B cell (primary cell): ENCODE measurements at regions not wholly inside any gene's neighbourhood (a gene's known extent, or its start where the extent isn't known, plus 50 kb on each side); places are given as distances from the start of the nearest gene placed in this dataset. TPM values are rescaled to one million over a fixed set of nuclear protein-coding genes. Genes with fewer than 3 reads are reported as not detected.

ENCODE experiments used
- small RNA-seq: library from RNA; depleted of rRNA; stranded (forward); fragments of <200 nt; gene quantifications from one replicate; pipeline ENCODE3, GENCODE V24; 2012; ENCODE audit warnings: low replicate concordance, low read depth; ENCODE audit not compliant: insufficient read length

Small RNAs in the stretch of these regions (small RNA-seq; reads per million reads assigned to genes)
- gene MIR378C (not detected), gene RF00019 (not detected)
